LNCAP (cell line): ENCODE measurements at regions not wholly inside any gene's neighbourhood (a gene's known extent, or its start where the extent isn't known, plus 50 kb on each side); places are given as distances from the start of the nearest gene placed in this dataset.

Experiments
- CTCF ChIP-seq: fragments of 450-650 bp; IDR thresholded peaks from 2 replicates; pipeline ENCODE4 v1.5.1; 2017; ENCODE audit warnings: mild to moderate bottlenecking

GRCh38 chr6:84525907-84526306, 238.5 kb downstream of the TBX18 start:
- TF ChIP-seq CTCF, result no peak

- no peak for TF ChIP-seq CTCF
Measured at GRCh38 chr6:84524636-84525035, 239.8 kb downstream of the TBX18 start.

GRCh38 chr6:84522135-84522549, 242.3 kb downstream of the TBX18 start:
- no peak for TF ChIP-seq CTCF

- TF ChIP-seq CTCF, result no peak
Measured at GRCh38 chr6:84521511-84521910, 242.9 kb downstream of the TBX18 start.

GRCh38 chr6:84517741-84518530, 246.5 kb downstream of the TBX18 start:
- TF ChIP-seq CTCF, result no peak

GRCh38 chr6:84516154-84516553, 248.2 kb downstream of the TBX18 start:
- TF ChIP-seq CTCF, result no peak

GRCh38 chr6:84515067-84515466, 249.3 kb downstream of the TBX18 start:
- no peak for TF ChIP-seq CTCF
